HCT116 (cell line): ENCODE measurements at regions not wholly inside any gene's neighbourhood (a gene's known extent, or its start where the extent isn't known, plus 50 kb on each side); places are given as distances from the start of the nearest gene placed in this dataset.

Experiments
- CEBPB ChIP-seq: IDR thresholded peaks from 2 replicates; pipeline ENCODE4 v1.6.1; 2012; ENCODE audit warnings: low read depth
- POLR2A ChIP-seq: IDR thresholded peaks from 2 replicates; pipeline ENCODE4 v1.7.0; 2011; ENCODE audit warnings: borderline replicate concordance; ENCODE audit not compliant: insufficient read depth, insufficient read length; ENCODE audit errors: extremely low read depth
- ZFX ChIP-seq: fragments of 450-650 bp; IDR thresholded peaks from 2 replicates; pipeline ENCODE4 v1.6.1; 2017
- TF ChIP-seq, protein P1 (sequence below), 3 experiments: fragments of 200-600 bp in 1 of 3; sonication (generic) in 1 of 3; IDR thresholded peaks in 2 of 3; conservative IDR thresholded peaks in 1 of 3; 2 replicates each; pipeline ENCODE4 v1.5.1; 2012 to 2017; ENCODE audit warnings: low read depth in 2 of 3, low read length in 2 of 3, antibody characterized with exemption in 1 of 3, borderline replicate concordance in 1 of 3, control low read depth in 1 of 3, mild to moderate bottlenecking in 1 of 3, mixed read lengths in 1 of 3, mixed run types in 1 of 3, moderate library complexity in 1 of 3; ENCODE audit not compliant: insufficient read depth in 1 of 3
- TF ChIP-seq, protein P2 (sequence below): IDR thresholded peaks from 2 replicates; pipeline ENCODE4 v1.6.1; 2012

DNA sequence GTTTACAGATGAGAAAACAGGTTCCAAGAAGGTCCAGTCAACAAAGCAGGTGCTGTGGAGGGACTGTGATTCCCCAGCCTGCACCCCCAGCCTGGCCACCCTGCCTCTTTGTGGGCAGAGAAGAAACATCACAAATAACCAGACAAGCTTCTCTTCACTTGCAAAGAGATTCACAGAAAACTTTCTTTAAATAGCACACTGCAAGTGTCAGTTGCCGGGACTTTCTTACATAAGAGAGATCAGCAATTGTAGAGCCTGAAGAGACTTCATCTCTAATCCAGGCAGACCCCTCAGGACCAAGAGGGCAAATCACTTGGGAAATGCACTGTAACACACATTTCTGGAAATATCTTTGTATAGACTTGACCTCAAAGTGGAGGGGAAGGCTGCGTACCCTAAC is 207.9 kb upstream of the CHRNA7 start:
- TF ChIP-seq POLR2A (no peak), CEBPB (no peak), ZFX (no peak)
- TF ChIP-seq, protein P1, sequence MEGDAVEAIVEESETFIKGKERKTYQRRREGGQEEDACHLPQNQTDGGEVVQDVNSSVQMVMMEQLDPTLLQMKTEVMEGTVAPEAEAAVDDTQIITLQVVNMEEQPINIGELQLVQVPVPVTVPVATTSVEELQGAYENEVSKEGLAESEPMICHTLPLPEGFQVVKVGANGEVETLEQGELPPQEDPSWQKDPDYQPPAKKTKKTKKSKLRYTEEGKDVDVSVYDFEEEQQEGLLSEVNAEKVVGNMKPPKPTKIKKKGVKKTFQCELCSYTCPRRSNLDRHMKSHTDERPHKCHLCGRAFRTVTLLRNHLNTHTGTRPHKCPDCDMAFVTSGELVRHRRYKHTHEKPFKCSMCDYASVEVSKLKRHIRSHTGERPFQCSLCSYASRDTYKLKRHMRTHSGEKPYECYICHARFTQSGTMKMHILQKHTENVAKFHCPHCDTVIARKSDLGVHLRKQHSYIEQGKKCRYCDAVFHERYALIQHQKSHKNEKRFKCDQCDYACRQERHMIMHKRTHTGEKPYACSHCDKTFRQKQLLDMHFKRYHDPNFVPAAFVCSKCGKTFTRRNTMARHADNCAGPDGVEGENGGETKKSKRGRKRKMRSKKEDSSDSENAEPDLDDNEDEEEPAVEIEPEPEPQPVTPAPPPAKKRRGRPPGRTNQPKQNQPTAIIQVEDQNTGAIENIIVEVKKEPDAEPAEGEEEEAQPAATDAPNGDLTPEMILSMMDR (IDR thresholded peaks at IDR 0.05 in 2 of 3, conservative IDR thresholded peaks at IDR 0.05 in 1 of 3; ENCODE audit: borderline replicate concordance in 1 of 3, insufficient read depth in 1 of 3, low read depth in 2 of 3, low read length in 2 of 3): no peak
- TF ChIP-seq, protein P2, sequence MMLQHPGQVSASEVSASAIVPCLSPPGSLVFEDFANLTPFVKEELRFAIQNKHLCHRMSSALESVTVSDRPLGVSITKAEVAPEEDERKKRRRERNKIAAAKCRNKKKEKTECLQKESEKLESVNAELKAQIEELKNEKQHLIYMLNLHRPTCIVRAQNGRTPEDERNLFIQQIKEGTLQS: no peak
